ENCODE measurements at regions not wholly inside any gene's neighbourhood (a gene's known extent, or its start where the extent isn't known, plus 50 kb on each side); places are given as distances from the start of the nearest gene placed in this dataset.

DNA sequence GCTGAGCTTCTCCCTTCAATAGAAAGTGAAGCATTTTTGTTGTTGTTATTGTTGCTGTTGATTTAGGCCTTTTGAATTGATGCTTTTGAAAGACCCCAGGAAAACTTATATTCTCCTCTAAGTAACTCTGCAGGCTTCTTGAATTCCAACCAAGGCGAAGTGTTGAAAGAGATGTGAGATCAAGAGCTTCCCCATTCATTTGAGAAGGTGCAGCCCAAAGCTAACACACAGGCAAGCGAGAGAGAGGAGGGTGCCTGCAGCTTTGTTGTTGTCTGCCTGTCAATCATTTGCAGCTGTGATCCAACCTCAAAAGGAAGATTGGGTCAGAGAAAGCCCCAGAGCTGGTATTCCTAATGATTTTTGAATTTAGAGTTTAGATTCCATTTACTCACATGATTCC, 963.6 kb upstream of the CNTNAP5 start:
- peaks cover 11% of the 10 kb centered on the region for H3K9me3 Mint-ChIP-seq
- DNase-seq = no peak
- no peaks in the 10 kb centered on the region for H3K36me3 Mint-ChIP-seq (ENCODE audit: low read depth)
- H3K4me1 Mint-ChIP-seq (ENCODE audit: low read depth) = no peaks in the 10 kb centered on the region
- intact Hi-C loops (cut with micrococcal nuclease) = no loop called here
- CTCF ChIA-PET = no interaction called here
- no peaks in the 10 kb centered on the region for H3K27me3 Mint-ChIP-seq (ENCODE audit: low read depth)
- no peak overlapping the region for H3K4me3 Mint-ChIP-seq
- no peak overlapping the region for H3K27ac Mint-ChIP-seq

DNA sequence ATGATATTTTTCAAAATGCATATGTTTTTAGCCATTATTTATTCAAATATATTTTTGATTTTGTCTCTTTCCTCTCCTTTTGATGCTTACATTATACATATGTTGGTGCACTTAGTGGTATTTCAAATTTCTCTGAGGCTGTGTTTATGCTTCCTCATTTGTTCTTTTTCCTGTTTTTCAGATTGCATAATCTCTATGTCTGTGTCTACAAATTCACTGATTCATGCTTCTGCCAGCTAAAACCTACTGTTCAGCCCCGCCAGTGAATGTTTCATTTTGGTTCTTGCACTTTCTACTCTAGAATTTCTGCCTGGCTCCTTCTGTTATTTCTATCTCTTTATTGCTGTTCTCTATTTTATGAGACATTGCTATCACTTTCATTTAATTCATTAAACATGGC, 951.7 kb upstream of the CNTNAP5 start:
- Mint-ChIP-seq H3K27ac (no peak overlapping the region), H3K9me3 (peaks cover 2% of the 10 kb centered on the region), H3K4me1 (ENCODE audit: low read depth) (no peaks in the 10 kb centered on the region), H3K4me3 (no peak overlapping the region), H3K36me3 (ENCODE audit: low read depth) (no peaks in the 10 kb centered on the region), H3K27me3 (ENCODE audit: low read depth) (no peaks in the 10 kb centered on the region)
- CTCF ChIA-PET = no interaction called here
- intact Hi-C loops (cut with micrococcal nuclease) = no loop called here
- no peak for DNase-seq

GRCh38 chr2:123073956-123074355, 951.1 kb upstream of the CNTNAP5 start:
- Mint-ChIP-seq H3K4me3 (no peak overlapping the region), H3K27me3 (ENCODE audit: low read depth) (no peaks in the 10 kb centered on the region), H3K36me3 (ENCODE audit: low read depth) (no peaks in the 10 kb centered on the region), H3K9me3 (peaks cover 2% of the 10 kb centered on the region), H3K27ac (no peak overlapping the region), H3K4me1 (ENCODE audit: low read depth) (no peaks in the 10 kb centered on the region)
- intact Hi-C loops (cut with micrococcal nuclease) = no loop called here
- no peak for DNase-seq
- CTCF ChIA-PET = no interaction called here

GRCh38 chr2:123077101-123077500, 948.0 kb upstream of the CNTNAP5 start:
- H3K4me3 Mint-ChIP-seq = no peak overlapping the region
- no peaks in the 10 kb centered on the region for H3K27me3 Mint-ChIP-seq (ENCODE audit: low read depth)
- no peak overlapping the region for H3K27ac Mint-ChIP-seq
- peaks cover 8% of the 10 kb centered on the region for H3K9me3 Mint-ChIP-seq
- no peaks in the 10 kb centered on the region for H3K4me1 Mint-ChIP-seq (ENCODE audit: low read depth)
- DNase-seq = no peak
- intact Hi-C loops (cut with micrococcal nuclease) = no loop called here
- H3K36me3 Mint-ChIP-seq (ENCODE audit: low read depth) = no peaks in the 10 kb centered on the region
- CTCF ChIA-PET = no interaction called here

DNA sequence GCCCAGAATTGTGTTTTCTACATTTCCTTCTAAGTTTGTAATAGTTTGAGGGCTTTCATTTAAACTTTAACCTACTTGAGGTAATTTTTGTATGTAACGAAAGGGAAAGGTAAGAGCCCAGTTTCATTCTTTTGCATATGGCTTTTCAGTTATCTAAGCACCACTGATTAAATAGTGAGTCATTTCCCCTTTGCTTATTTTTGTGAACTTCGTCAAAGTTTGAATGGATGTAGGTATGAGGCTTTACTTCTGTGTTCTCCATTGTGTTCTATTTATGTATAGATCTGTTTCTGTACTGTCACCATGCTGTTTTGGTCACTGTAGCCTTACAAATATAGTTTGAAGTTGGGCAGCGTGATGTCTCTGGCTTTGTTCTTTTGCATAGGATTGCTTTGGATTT, 944.8 kb upstream of the CNTNAP5 start:
- H3K9me3 Mint-ChIP-seq = peaks cover 14% of the 10 kb centered on the region
- H3K4me3 Mint-ChIP-seq = no peak overlapping the region
- no peak overlapping the region for H3K27ac Mint-ChIP-seq
- intact Hi-C loops (cut with micrococcal nuclease) = no loop called here
- CTCF ChIA-PET = no interaction called here
- no peak for DNase-seq
- H3K36me3 Mint-ChIP-seq (ENCODE audit: low read depth) = no peaks in the 10 kb centered on the region
- no peaks in the 10 kb centered on the region for H3K27me3 Mint-ChIP-seq (ENCODE audit: low read depth)
- H3K4me1 Mint-ChIP-seq (ENCODE audit: low read depth) = no peaks in the 10 kb centered on the region

GRCh38 chr2:123085484-123085883, 939.6 kb upstream of the CNTNAP5 start:
- Mint-ChIP-seq H3K36me3 (ENCODE audit: low read depth) (no peaks in the 10 kb centered on the region), H3K9me3 (peaks cover 12% of the 10 kb centered on the region), H3K4me1 (ENCODE audit: low read depth) (no peaks in the 10 kb centered on the region), H3K27ac (no peak overlapping the region), H3K27me3 (ENCODE audit: low read depth) (no peaks in the 10 kb centered on the region), H3K4me3 (no peak overlapping the region)
- CTCF ChIA-PET = no interaction called here
- no peak for DNase-seq
- intact Hi-C loops (cut with micrococcal nuclease) = no loop called here

GRCh38 chr2:123086613-123087385, 938.3 kb upstream of the CNTNAP5 start:
- Mint-ChIP-seq H3K27ac (no peak overlapping the region), H3K27me3 (ENCODE audit: low read depth) (no peaks in the 10 kb centered on the region), H3K36me3 (ENCODE audit: low read depth) (no peaks in the 10 kb centered on the region), H3K4me3 (no peak overlapping the region), H3K4me1 (ENCODE audit: low read depth) (no peaks in the 10 kb centered on the region), H3K9me3 (peaks cover 12% of the 10 kb centered on the region)
- DNase-seq = no peak
- intact Hi-C loops (cut with micrococcal nuclease) = no loop called here
- CTCF ChIA-PET = no interaction called here

DNA sequence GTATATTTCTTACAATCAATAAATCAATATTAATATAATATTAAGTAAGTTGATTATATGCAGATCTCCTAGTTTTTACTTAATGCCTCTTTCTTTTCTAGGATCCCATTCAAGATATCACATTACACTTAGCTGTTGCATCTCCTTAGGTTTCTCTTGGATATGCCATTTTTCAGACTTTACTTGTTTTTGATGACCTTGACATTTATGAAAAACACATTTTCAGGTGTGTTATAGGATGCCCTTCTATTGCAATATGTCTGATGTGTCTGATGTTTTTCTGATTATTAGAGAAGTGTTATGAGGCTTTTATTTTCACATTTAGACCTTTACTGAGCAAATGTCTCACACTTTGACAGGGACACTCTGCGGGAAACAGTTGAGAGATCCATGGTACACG, 933.6 kb upstream of the CNTNAP5 start:
- Mint-ChIP-seq H3K27ac (no peak overlapping the region), H3K4me3 (no peak overlapping the region), H3K9me3 (peaks cover 12% of the 10 kb centered on the region), H3K36me3 (ENCODE audit: low read depth) (no peaks in the 10 kb centered on the region), H3K4me1 (ENCODE audit: low read depth) (no peaks in the 10 kb centered on the region), H3K27me3 (ENCODE audit: low read depth) (no peaks in the 10 kb centered on the region)
- CTCF ChIA-PET = no interaction called here
- no peak for DNase-seq
- intact Hi-C loops (cut with micrococcal nuclease) = no loop called here

- Mint-ChIP-seq H3K27me3 (ENCODE audit: low read depth) (no peaks in the 10 kb centered on the region), H3K4me1 (ENCODE audit: low read depth) (no peaks in the 10 kb centered on the region), H3K27ac (no peak overlapping the region), H3K36me3 (ENCODE audit: low read depth) (no peaks in the 10 kb centered on the region), H3K9me3 (peaks cover 12% of the 10 kb centered on the region), H3K4me3 (no peak overlapping the region)
- DNase-seq = no peak
- CTCF ChIA-PET = no interaction called here
- intact Hi-C loops (cut with micrococcal nuclease) = no loop called here
Observed at GRCh38 chr2:123093199-123093598, 931.9 kb upstream of the CNTNAP5 start.

GRCh38 chr2:123095219-123095835, 929.8 kb upstream of the CNTNAP5 start:
- CTCF ChIA-PET = no interaction called here
- intact Hi-C loops (cut with micrococcal nuclease) = no loop called here
- Mint-ChIP-seq H3K27me3 (ENCODE audit: low read depth) (no peaks in the 10 kb centered on the region), H3K4me1 (ENCODE audit: low read depth) (no peaks in the 10 kb centered on the region), H3K4me3 (no peak overlapping the region), H3K36me3 (ENCODE audit: low read depth) (no peaks in the 10 kb centered on the region), H3K27ac (no peak overlapping the region), H3K9me3 (peaks cover 10% of the 10 kb centered on the region)
- DNase-seq = no peak

GRCh38 chr2:123098619-123099018, 926.5 kb upstream of the CNTNAP5 start:
- Mint-ChIP-seq H3K4me1 (ENCODE audit: low read depth) (no peaks in the 10 kb centered on the region), H3K27ac (no peak overlapping the region), H3K36me3 (ENCODE audit: low read depth) (no peaks in the 10 kb centered on the region), H3K4me3 (no peak overlapping the region), H3K27me3 (ENCODE audit: low read depth) (no peaks in the 10 kb centered on the region), H3K9me3 (peaks cover 7% of the 10 kb centered on the region)
- no peak for DNase-seq
- CTCF ChIA-PET = no interaction called here
- intact Hi-C loops (cut with micrococcal nuclease) = no loop called here

DNA sequence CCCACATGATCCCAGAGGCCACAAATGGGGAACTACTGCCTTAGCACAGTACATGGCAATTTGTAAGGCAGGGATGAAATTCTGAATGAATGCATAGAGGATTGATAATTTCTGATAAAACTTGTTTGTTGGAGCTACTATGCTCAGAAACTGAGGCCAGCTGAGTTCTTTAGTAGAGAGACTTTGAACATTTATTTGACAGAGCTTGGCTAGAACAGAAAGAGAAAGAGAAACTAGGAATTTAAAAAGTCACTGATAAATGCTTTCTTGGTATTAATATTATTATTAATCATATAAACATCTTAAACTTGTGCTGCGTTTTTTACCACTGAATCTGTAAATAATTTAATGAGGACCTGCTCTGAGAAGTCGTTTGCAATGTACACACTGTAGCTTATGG, 923.7 kb upstream of the CNTNAP5 start:
- Mint-ChIP-seq H3K4me3 (no peak overlapping the region), H3K9me3 (peaks cover 2% of the 10 kb centered on the region), H3K36me3 (ENCODE audit: low read depth) (no peaks in the 10 kb centered on the region), H3K4me1 (ENCODE audit: low read depth) (no peaks in the 10 kb centered on the region), H3K27ac (no peak overlapping the region), H3K27me3 (ENCODE audit: low read depth) (no peaks in the 10 kb centered on the region)
- CTCF ChIA-PET = no interaction called here
- intact Hi-C loops (cut with micrococcal nuclease) = no loop called here
- DNase-seq = no peak

DNA sequence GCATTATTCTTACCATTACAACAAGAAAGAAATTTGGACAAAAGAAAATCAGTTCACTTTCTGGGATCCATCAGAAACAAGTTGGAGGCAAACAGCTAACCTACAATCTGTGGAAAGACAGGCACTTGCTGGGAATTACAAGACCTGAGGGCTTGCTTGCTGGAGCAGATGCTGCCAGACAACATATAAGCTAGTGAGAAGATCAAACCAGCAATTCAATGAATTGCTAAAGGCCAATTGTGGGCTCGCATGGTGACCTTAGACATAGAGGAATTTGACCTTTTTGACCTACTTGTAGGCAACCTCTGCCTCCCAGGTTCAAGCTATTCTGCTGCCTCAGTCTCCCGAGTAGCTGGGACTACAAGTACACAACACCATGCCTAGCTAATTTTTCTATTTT, 921.2 kb upstream of the CNTNAP5 start:
- Mint-ChIP-seq H3K27me3 (ENCODE audit: low read depth) (no peaks in the 10 kb centered on the region), H3K9me3 (peaks cover 2% of the 10 kb centered on the region), H3K27ac (no peak overlapping the region), H3K36me3 (ENCODE audit: low read depth) (no peaks in the 10 kb centered on the region), H3K4me3 (no peak overlapping the region), H3K4me1 (ENCODE audit: low read depth) (no peaks in the 10 kb centered on the region)
- CTCF ChIA-PET = no interaction called here
- intact Hi-C loops (cut with micrococcal nuclease) = no loop called here
- no peak for DNase-seq
